Activated T-helper 2 cell treated with anti-CD3 and anti-CD28 coated beads, Interferon-gamma antibody, Interleukin-2, Interleukin-4, amounts not matched to agents 10 μg/mL and 5 μg/mL and 100 μg/mL, durations not matched to agents 14 hours and 24 hours and 36 hours (primary cell): ENCODE measurements at regions not wholly inside any gene's neighbourhood (a gene's known extent, or its start where the extent isn't known, plus 50 kb on each side); places are given as distances from the start of the nearest gene placed in this dataset.
"Not testable (repeated sequence)": the region's sequence is repeated elsewhere in the genome, so short reads cannot be mapped to it uniquely, and the experiment has no call there.

Source experiments
- DNase-seq: peaks from one replicate; pipeline ENCODE4 v3.0.0; 2021; ENCODE audit warnings: low spot score
- H3K27ac Mint-ChIP-seq: one replicate; pipeline ENCODE4 v1.8.0; 2021; ENCODE audit warnings: mixed read lengths
- H3K27me3 Mint-ChIP-seq: one replicate; pipeline ENCODE4 v1.8.0; 2021; ENCODE audit warnings: low read depth, mixed read lengths
- H3K36me3 Mint-ChIP-seq: one replicate; pipeline ENCODE4 v1.8.0; 2021; ENCODE audit warnings: low read depth, mixed read lengths
- H3K4me1 Mint-ChIP-seq: one replicate; pipeline ENCODE4 v1.8.0; 2021; ENCODE audit warnings: low read depth, mixed read lengths
- H3K4me3 Mint-ChIP-seq: one replicate; pipeline ENCODE4 v1.8.0; 2021; ENCODE audit warnings: low read depth, mild to moderate bottlenecking, moderate library complexity, mixed read lengths
- H3K9me3 Mint-ChIP-seq: one replicate; pipeline ENCODE4 v1.8.0; 2021; ENCODE audit warnings: mixed read lengths
- intact Hi-C: fragments of 100-400 bp; cut with micrococcal nuclease; formaldehyde crosslinking; loops from one replicate; pipeline ENCODE4 v1.15.1; 2023

- H3K36me3 Mint-ChIP-seq: no peaks in the 10 kb centered on the region
- no peak for DNase-seq
- H3K4me1 Mint-ChIP-seq: peaks cover 8% of the 10 kb centered on the region
- no peaks in the 10 kb centered on the region for H3K9me3 Mint-ChIP-seq
- no peak overlapping the region for H3K4me3 Mint-ChIP-seq
- H3K27me3 Mint-ChIP-seq: no peaks in the 10 kb centered on the region
- intact Hi-C loops: no loop called here
- H3K27ac Mint-ChIP-seq: no peak overlapping the region
These were observed 69.2 kb upstream of the KIF26B start for GRCh38 chr1:245085508-245086095.

GRCh38 chr1:245084551-245084950 lies 70.2 kb upstream of the KIF26B start:
- Mint-ChIP-seq H3K36me3 (no peaks in the 10 kb centered on the region), H3K27ac (no peak overlapping the region), H3K4me1 (peaks cover 8% of the 10 kb centered on the region), H3K9me3 (no peaks in the 10 kb centered on the region), H3K27me3 (no peaks in the 10 kb centered on the region), H3K4me3 (no peak overlapping the region)
- intact Hi-C loops: no loop called here
- DNase-seq: no peak

- Mint-ChIP-seq H3K27me3 (peaks cover 4% of the 10 kb centered on the region), H3K9me3 (no peaks in the 10 kb centered on the region), H3K4me3 (no peak overlapping the region), H3K27ac (no peak overlapping the region), H3K36me3 (no peaks in the 10 kb centered on the region), H3K4me1 (peaks cover 2% of the 10 kb centered on the region)
- intact Hi-C loops: loop anchor here (10.0 kb wide), 1 partner anchor 926 kb away; no protein-coding TSS in a partner anchor
- no peak for DNase-seq
These were observed 75.7 kb upstream of the KIF26B start for GRCh38 chr1:245079021-245079609.

DNA sequence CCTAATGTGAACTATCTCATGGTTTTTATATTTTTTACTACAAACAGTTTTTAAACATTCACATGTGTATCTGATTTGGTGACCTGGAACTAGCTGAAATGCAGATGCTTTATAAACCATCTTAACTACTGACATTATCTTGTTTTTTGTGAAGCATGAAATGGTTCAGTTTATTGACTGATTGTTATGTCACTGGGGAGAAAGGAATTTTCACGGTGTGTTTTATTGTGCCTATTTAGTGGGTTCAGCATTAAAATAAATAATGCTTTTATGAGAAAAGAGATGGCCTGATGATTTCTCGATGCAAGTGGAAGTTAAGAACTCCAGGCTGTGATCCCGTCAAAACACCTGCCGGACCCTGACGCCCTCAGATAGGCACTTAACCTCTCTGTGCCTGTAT lies 79.9 kb upstream of the KIF26B start:
- intact Hi-C loops: loop anchor here (10.0 kb wide), 1 partner anchor 930 kb away; no protein-coding TSS in a partner anchor
- H3K9me3 Mint-ChIP-seq: no peaks in the 10 kb centered on the region
- H3K4me3 Mint-ChIP-seq: no peak overlapping the region
- no peak for DNase-seq
- H3K4me1 Mint-ChIP-seq: peaks cover 2% of the 10 kb centered on the region
- no peak overlapping the region for H3K27ac Mint-ChIP-seq
- H3K36me3 Mint-ChIP-seq: no peaks in the 10 kb centered on the region
- H3K27me3 Mint-ChIP-seq: peaks cover 4% of the 10 kb centered on the region

GRCh38 chr1:245074232-245074747 lies 80.5 kb upstream of the KIF26B start:
- peaks cover 2% of the 10 kb centered on the region for H3K27me3 Mint-ChIP-seq
- H3K36me3 Mint-ChIP-seq: no peaks in the 10 kb centered on the region
- intact Hi-C loops: loop anchor here (10.0 kb wide), 1 partner anchor 931 kb away; no protein-coding TSS in a partner anchor
- H3K27ac Mint-ChIP-seq: no peak overlapping the region
- H3K9me3 Mint-ChIP-seq: no peaks in the 10 kb centered on the region
- no peak overlapping the region for H3K4me3 Mint-ChIP-seq
- DNase-seq: no peak
- H3K4me1 Mint-ChIP-seq: peaks cover 2% of the 10 kb centered on the region

DNA sequence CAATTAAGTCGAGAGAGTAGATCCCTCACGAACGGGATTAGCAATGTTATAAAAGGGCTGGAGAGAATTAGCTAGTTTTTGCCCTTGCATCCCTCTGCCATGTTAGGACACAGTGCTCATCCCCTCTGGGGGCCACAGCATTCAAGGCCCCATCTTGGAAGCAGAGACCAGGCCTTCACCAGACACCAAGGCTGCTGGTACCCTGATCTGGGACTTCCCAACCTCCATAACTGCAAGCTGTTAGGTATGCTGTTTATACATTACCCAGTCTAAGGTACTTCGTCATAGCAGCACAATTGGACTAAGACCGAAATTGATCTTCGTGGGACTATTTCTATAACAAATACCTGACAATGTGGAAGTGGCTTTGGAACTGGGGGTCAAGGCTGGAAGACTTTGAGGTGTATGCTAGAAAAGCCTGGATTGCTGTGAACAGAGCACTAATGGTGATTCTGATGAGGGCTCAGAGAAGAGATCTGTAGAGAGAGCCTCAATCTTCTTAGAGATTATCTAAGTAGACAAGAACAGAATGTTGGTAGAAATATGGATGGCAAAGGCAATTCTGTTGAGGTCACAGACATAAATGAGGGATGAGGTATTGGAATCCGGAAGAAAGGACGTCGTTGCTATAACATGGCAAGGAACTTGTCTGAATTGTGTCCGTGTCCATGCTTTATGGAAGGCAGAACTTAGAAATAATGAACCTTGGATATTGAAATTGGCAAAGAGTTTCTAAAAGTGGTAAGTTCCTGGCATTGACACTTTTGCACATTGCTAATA lies 83.8 kb upstream of the KIF26B start:
- Mint-ChIP-seq H3K27ac (no peak overlapping the region), H3K36me3 (no peaks in the 10 kb centered on the region), H3K4me1 (no peaks in the 10 kb centered on the region), H3K9me3 (no peaks in the 10 kb centered on the region), H3K4me3 (no peak overlapping the region), H3K27me3 (peaks cover 1% of the 10 kb centered on the region)
- no peak for DNase-seq
- intact Hi-C loops: loop anchor here (10.0 kb wide), 1 partner anchor 934 kb away; no protein-coding TSS in a partner anchor

GRCh38 chr1:245067257-245067656 lies 87.5 kb upstream of the KIF26B start:
- Mint-ChIP-seq H3K27ac (no peak overlapping the region), H3K4me3 (no peak overlapping the region), H3K36me3 (no peaks in the 10 kb centered on the region), H3K27me3 (peaks cover 2% of the 10 kb centered on the region), H3K4me1 (no peaks in the 10 kb centered on the region), H3K9me3 (no peaks in the 10 kb centered on the region)
- DNase-seq: no peak
- intact Hi-C loops: no loop called here

- peaks cover 2% of the 10 kb centered on the region for H3K27me3 Mint-ChIP-seq
- H3K36me3 Mint-ChIP-seq: no peaks in the 10 kb centered on the region
- H3K9me3 Mint-ChIP-seq: no peaks in the 10 kb centered on the region
- no peak overlapping the region for H3K27ac Mint-ChIP-seq
- DNase-seq: no peak
- no peaks in the 10 kb centered on the region for H3K4me1 Mint-ChIP-seq
- intact Hi-C loops: no loop called here
- H3K4me3 Mint-ChIP-seq: no peak overlapping the region
These were observed 92.0 kb upstream of the KIF26B start for GRCh38 chr1:245062741-245063305.

DNA sequence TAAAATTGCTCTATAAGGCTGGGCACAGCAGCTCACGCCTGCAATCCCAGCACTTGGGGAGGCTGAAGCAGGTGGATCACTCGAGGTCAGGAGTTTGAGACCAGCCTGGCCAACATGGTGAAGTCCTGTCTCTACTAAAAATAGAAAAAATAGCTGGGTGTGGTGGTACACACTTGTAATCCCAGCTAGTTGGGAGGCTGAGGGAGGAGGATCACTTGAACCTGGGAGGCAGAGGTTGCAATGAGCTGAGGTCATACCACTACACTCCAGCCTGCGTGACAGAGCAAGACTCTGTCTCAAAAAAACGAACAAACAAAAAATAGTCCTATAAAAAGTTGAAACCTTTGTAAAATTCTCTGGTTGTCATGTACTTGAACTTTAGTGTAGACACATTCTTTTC lies 93.0 kb upstream of the KIF26B start:
- DNase-seq, H3K9me3 Mint-ChIP-seq, H3K27ac Mint-ChIP-seq, H3K27me3 Mint-ChIP-seq, H3K4me3 Mint-ChIP-seq, H3K36me3 Mint-ChIP-seq, intact Hi-C loops, H3K4me1 Mint-ChIP-seq: not testable (repeated sequence)

DNA sequence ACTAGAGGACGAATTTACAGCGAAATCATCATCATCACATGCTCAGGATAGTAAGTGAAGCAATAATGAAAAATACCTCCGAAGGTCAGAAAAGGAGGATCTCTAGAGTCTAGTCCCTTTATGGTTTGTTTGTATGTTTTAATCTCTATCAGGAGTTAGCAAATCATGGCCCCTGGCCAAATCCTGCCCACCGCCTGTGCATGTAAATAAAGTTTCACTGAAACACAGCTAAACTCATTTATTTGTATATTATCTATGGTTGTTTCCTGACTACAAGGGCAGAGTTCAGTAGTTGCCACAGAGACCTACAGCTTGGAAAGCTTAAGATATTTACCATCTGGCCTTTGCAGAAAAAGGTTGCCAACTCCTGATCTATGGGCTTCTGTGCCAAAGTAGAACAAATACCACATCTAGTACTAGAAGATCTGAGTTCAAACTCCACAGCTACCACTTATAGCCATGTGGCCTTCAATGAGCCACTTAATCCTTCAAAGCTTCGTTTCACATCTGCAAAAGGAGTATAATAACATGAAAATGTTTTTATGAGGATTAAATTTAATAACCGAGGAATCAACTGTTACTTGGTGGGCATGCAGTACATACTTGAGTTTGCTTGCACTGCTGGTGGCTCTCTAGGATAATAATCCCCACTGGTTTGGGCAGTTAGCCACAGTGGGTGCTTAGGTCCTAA lies 94.0 kb upstream of the KIF26B start:
- Mint-ChIP-seq H3K4me1 (no peaks in the 10 kb centered on the region), H3K27ac (no peak overlapping the region), H3K27me3 (no peaks in the 10 kb centered on the region), H3K36me3 (no peaks in the 10 kb centered on the region), H3K4me3 (no peak overlapping the region), H3K9me3 (no peaks in the 10 kb centered on the region)
- no peak for DNase-seq
- intact Hi-C loops: no loop called here

DNA sequence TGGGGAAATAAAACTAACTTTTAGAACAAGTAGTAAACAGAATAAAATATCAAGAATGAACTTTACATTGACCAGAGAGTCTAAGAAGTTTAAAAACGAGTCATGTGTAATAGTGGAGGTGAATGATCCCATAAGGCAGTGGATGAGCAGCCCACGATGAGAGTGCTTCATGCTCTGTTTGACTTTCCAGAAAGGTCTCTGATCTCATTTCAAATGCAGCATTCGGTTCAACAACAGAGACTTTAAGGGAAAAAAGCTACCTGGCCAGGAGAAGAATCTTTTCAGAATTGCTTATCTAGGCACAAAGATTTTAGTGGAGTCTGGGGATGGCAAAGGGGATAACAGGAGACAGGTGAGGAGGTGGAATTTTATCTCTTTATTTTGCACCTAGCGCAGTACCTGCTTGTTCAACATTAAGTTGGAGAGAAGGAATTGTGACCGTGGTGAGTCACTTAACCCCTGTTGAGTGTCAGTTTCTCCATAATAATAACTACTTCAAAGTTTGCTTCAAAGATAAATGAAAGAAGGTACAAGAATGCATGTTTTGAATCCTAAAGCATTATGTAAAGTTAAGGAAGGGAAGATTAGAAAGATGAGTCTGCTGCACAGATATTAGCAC lies 94.9 kb upstream of the KIF26B start:
- Mint-ChIP-seq H3K27ac (no peak overlapping the region), H3K27me3 (no peaks in the 10 kb centered on the region), H3K36me3 (no peaks in the 10 kb centered on the region), H3K4me1 (no peaks in the 10 kb centered on the region), H3K9me3 (no peaks in the 10 kb centered on the region), H3K4me3 (no peak overlapping the region)
- no peak for DNase-seq
- intact Hi-C loops: no loop called here

DNA sequence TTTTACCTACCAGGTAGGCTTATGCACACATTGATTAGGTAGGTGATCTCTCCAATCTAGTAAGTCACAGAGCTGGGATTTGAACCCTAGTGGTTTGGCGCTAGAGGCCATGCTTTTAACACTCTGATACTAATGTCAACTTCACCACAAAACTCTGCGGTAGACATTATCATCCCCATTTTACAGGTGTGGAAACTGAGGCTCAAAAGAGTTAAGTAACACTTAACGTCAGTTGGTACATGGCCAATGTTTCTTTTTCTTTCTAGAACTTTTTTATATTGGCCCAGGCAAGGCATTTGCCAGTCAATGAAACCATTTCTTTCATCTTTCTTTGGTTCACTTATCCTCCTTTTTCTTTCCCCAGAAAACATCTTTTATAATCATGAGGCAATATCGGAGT lies 95.9 kb upstream of the KIF26B start:
- Mint-ChIP-seq H3K36me3 (no peaks in the 10 kb centered on the region), H3K9me3 (no peaks in the 10 kb centered on the region), H3K4me3 (no peak overlapping the region), H3K27ac (no peak overlapping the region), H3K27me3 (no peaks in the 10 kb centered on the region), H3K4me1 (peaks cover 5% of the 10 kb centered on the region)
- no peak for DNase-seq
- intact Hi-C loops: no loop called here
